Tibial nerve (tissue), 4 donors: ENCODE measurements at regions not wholly inside any gene's neighbourhood (a gene's known extent, or its start where the extent isn't known, plus 50 kb on each side); places are given as distances from the start of the nearest gene placed in this dataset.

Source experiments
- DNase-seq, 2 donors: peaks; one replicate each; pipeline ENCODE4 v3.0.0-alpha.2; 2019; ENCODE audit warnings: low spot score in 2 of 2
- H3K27ac ChIP-seq, 4 donors: fragments of 200-600 bp; sonication (generic) in 3 of 4; one replicate each; pipeline ENCODE4 v1.5.1; 2017 to 2019; ENCODE audit warnings: mild to moderate bottlenecking in 1 of 4
- H3K27me3 ChIP-seq, 2 donors: fragments of 200-600 bp; sonication (generic) in 1 of 2; one replicate each; pipeline versions ENCODE4 v1.5.1 to v1.6.0; 2017 to 2019
- H3K36me3 ChIP-seq, 3 donors: fragments of 200-600 bp; sonication (generic); one replicate each; pipeline ENCODE4 v1.5.1; 2018 to 2019
- H3K4me1 ChIP-seq, 4 donors: fragments of 200-600 bp; sonication (generic) in 3 of 4; one replicate each; pipeline ENCODE4 v1.5.1; 2017 to 2019
- H3K4me3 ChIP-seq, 4 donors: fragments of 200-600 bp; sonication (generic) in 3 of 4; one replicate each; pipeline ENCODE4 v1.5.1; 2017 to 2019; ENCODE audit warnings: mild to moderate bottlenecking in 1 of 4, moderate library complexity in 1 of 4
- H3K9me3 ChIP-seq, 4 donors: fragments of 200-600 bp; sonication (generic) in 3 of 4; one replicate each; pipeline ENCODE4 v1.5.1; 2017 to 2019
- CTCF ChIP-seq, 5 experiments: fragments of 200-600 bp in 3 of 5; fragments of 450-650 bp in 2 of 5; sonication (generic) in 3 of 5; IDR thresholded peaks; one replicate each; pipeline ENCODE4 v1.5.1; 2016 to 2019; ENCODE audit warnings: antibody characterized with exemption in 5 of 5, mild to moderate bottlenecking in 3 of 5, moderate library complexity in 2 of 5
- EP300 ChIP-seq, 2 donors: sonication (generic); formaldehyde crosslinking; IDR thresholded peaks; one replicate each; pipeline ENCODE4 v1.6.1; 2017; ENCODE audit warnings: antibody characterized with exemption in 2 of 2, mild to moderate bottlenecking in 1 of 2
- POLR2A ChIP-seq, 2 donors: fragments of 450-650 bp; IDR thresholded peaks; one replicate each; pipeline ENCODE4 v1.6.1; 2017; ENCODE audit warnings: antibody characterized with exemption in 2 of 2, mild to moderate bottlenecking in 2 of 2, moderate library complexity in 2 of 2
- WGBS, 2 donors: methylation state at CpG; one replicate each; pipeline ENCODE4 v1.1.5; 2018; 5-methylcytosine and 5-hydroxymethylcytosine counted together

DNA sequence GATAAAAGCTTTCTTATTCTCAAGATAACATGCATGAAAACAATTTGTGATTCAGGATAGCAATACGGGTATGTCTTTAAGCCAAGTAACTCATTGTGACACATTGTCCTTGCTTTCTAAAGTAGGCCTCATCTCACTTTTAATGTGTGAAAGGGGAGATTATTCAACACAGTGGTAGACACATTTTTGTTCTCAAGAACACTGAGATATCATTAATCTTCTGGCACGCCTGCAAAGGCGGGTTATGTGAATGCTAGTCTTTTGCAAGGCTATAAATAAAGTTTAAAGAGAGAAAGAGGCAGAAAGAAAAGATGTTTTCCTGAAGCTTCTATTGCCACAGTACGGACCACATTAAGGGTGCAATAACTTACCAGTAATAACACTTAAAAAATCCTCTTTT lies 181.8 kb upstream of the MEF2C start:
- TF ChIP-seq EP300 (IDR thresholded peaks at IDR 0.05) = no peak
- Histone ChIP-seq H3K4me1 (no peaks in the 10 kb centered on the region), H3K27me3 (no peaks in the 10 kb centered on the region), H3K27ac (no peak overlapping the region), H3K36me3 (no peaks in the 10 kb centered on the region), H3K4me3 (no peak overlapping the region), H3K9me3 (no peaks in the 10 kb centered on the region)
- WGBS, 2 donors = 70 to 74% methylated on average over 4 of the region's 4 CpGs
- no peak for DNase-seq

DNA sequence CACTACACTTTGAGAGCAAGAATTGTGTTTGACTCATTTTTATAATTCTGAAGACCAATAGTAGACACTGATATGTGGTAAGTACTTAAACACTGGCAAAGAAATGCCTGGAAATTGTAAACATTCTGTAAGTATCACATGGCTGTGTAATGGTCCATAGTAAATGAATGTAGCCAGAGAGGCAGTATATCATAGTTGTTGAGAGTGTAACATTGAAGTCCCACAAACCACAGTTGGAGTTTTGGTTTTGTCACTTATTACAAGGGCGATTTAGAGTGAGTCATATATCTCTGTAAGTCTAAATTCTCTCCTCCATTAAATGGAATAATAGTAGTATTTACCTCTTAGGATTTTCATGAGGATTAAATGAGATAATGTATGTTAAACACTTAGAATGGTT lies 181.1 kb upstream of the MEF2C start:
- TF ChIP-seq CTCF (IDR thresholded peaks at IDR 0.05) = no peak
- TF ChIP-seq EP300 (IDR thresholded peaks at IDR 0.05) = no peak
- no peak for TF ChIP-seq POLR2A (IDR thresholded peaks at IDR 0.05)
- no peaks in the 10 kb centered on the region for H3K36me3 ChIP-seq
- H3K4me1 ChIP-seq = no peaks in the 10 kb centered on the region
- no peak overlapping the region for H3K27ac ChIP-seq
- no peaks in the 10 kb centered on the region for H3K27me3 ChIP-seq
- H3K4me3 ChIP-seq = no peak overlapping the region
- WGBS, 2 donors = 81 to 85% methylated on average over 1 of the region's 1 CpG
- DNase-seq = no peak
- no peaks in the 10 kb centered on the region for H3K9me3 ChIP-seq

- Histone ChIP-seq H3K4me1 (no peaks in the 10 kb centered on the region), H3K36me3 (no peaks in the 10 kb centered on the region), H3K9me3 (no peaks in the 10 kb centered on the region), H3K4me3 (no peak overlapping the region), H3K27me3 (no peaks in the 10 kb centered on the region), H3K27ac (no peak overlapping the region)
- DNase-seq = no peak
- TF ChIP-seq EP300 (IDR thresholded peaks at IDR 0.05) = no peak
- WGBS, 2 donors = 92% methylated on average over 2 of the region's 2 CpGs
Observed at GRCh38 chr5:89060768-89061167, 177.8 kb upstream of the MEF2C start.

DNA sequence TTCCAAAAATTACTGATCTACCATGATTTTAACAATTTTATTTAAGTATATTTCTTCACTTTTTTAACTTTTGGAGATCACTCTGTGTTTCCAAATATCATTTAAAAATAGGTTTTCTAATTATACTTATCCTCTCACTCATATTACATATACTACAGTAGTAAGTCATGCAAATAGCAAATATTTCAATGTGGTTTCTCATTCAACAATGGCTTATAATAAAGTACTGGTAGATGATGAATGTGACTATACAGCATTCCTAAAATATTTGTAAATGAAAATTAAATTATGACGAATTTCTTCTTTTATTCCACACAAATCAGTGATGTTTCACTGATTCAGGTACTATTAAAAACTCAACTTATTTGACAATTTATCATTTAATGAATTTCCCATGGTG lies 176.3 kb upstream of the MEF2C start:
- WGBS, 2 donors = 61 to 67% methylated on average over 1 of the region's 1 CpG
- Histone ChIP-seq H3K9me3 (no peaks in the 10 kb centered on the region), H3K36me3 (no peaks in the 10 kb centered on the region), H3K27me3 (no peaks in the 10 kb centered on the region), H3K4me3 (no peak overlapping the region), H3K27ac (no peak overlapping the region), H3K4me1 (no peaks in the 10 kb centered on the region)
- no peak for DNase-seq
- TF ChIP-seq POLR2A (IDR thresholded peaks at IDR 0.05) = no peak
- TF ChIP-seq EP300 (IDR thresholded peaks at IDR 0.05) = no peak
- no peak for TF ChIP-seq CTCF (IDR thresholded peaks at IDR 0.05)

GRCh38 chr5:89055695-89056085 lies 172.7 kb upstream of the MEF2C start:
- TF ChIP-seq POLR2A (IDR thresholded peaks at IDR 0.05) (no peak), EP300 (IDR thresholded peaks at IDR 0.05) (no peak), CTCF (IDR thresholded peaks at IDR 0.05) (no peak)
- Histone ChIP-seq H3K27me3 (no peaks in the 10 kb centered on the region), H3K27ac (no peak overlapping the region), H3K4me1 (no peaks in the 10 kb centered on the region), H3K4me3 (no peak overlapping the region), H3K36me3 (no peaks in the 10 kb centered on the region), H3K9me3 (peaks cover 0 to 5% (median 0%) of the 10 kb centered on the region in 4 donors)
- DNase-seq = no peak
- WGBS, 2 donors = 74 to 78% methylated on average over 3 of the region's 3 CpGs

GRCh38 chr5:89055015-89055694 lies 172.2 kb upstream of the MEF2C start:
- Histone ChIP-seq H3K27ac (no peak overlapping the region), H3K4me3 (no peak overlapping the region), H3K4me1 (no peaks in the 10 kb centered on the region), H3K36me3 (no peaks in the 10 kb centered on the region), H3K27me3 (no peaks in the 10 kb centered on the region), H3K9me3 (peaks cover 0 to 10% (median 0%) of the 10 kb centered on the region in 4 donors)
- 66 to 72% methylated on average over 6 of the region's 6 CpGs for WGBS, 2 donors
- DNase-seq = no peak
- TF ChIP-seq CTCF (IDR thresholded peaks at IDR 0.05) (no peak), EP300 (IDR thresholded peaks at IDR 0.05) (no peak), POLR2A (IDR thresholded peaks at IDR 0.05) (no peak)
